ENCODE measurements at regions not wholly inside any gene's neighbourhood (a gene's known extent, or its start where the extent isn't known, plus 50 kb on each side); places are given as distances from the start of the nearest gene placed in this dataset.

GRCh38 chr4:126174627-126175026, 859.9 kb downstream of the FAT4 start:
- no peak for DNase-seq
- TF ChIP-seq CTCF (IDR thresholded peaks at IDR 0.05; ENCODE audit: low read depth, low read length): no peak
- no peaks in the 10 kb centered on the region for H3K9me3 ChIP-seq (ENCODE audit: severe bottlenecking)
- H3K36me3 ChIP-seq: no peaks in the 10 kb centered on the region
- H3K4me3 ChIP-seq (ENCODE audit: low read depth, low read length): no peak overlapping the region
- H3K27ac ChIP-seq: no peak overlapping the region
- H3K27me3 ChIP-seq (ENCODE audit: insufficient read depth, low read depth, severe bottlenecking): no peaks in the 10 kb centered on the region

- H3K27me3 ChIP-seq (ENCODE audit: insufficient read depth, low read depth, severe bottlenecking): no peaks in the 10 kb centered on the region
- H3K36me3 ChIP-seq: no peaks in the 10 kb centered on the region
- no peak for TF ChIP-seq CTCF (IDR thresholded peaks at IDR 0.05; ENCODE audit: low read depth, low read length)
- no peak for DNase-seq
- H3K9me3 ChIP-seq (ENCODE audit: severe bottlenecking): no peaks in the 10 kb centered on the region
- H3K27ac ChIP-seq: no peak overlapping the region
- H3K4me3 ChIP-seq (ENCODE audit: low read depth, low read length): no peak overlapping the region
These were observed 865.9 kb downstream of the FAT4 start for GRCh38 chr4:126180642-126181041.

DNA sequence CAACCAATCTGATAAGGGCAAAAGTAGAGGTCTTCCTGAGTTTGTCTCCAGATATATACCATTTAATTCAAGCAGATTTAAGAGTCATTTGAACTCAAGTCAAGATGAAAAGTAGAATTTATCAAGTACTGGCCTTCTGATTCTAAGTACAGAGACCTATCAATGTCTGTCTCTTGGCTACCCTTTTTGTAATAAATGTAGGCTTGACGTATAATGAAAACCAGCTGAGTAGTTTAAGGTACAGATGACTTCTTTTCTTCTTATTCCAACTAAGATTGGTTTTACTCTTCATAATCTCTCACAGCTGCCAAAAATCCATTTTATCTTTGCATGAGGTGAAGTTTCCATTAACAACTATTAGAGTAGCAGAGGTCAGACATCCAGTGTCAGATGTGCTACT, 867.6 kb downstream of the FAT4 start:
- no peaks in the 10 kb centered on the region for H3K36me3 ChIP-seq
- no peak overlapping the region for H3K4me3 ChIP-seq (ENCODE audit: low read depth, low read length)
- no peak for TF ChIP-seq CTCF (IDR thresholded peaks at IDR 0.05; ENCODE audit: low read depth, low read length)
- no peak overlapping the region for H3K27ac ChIP-seq
- no peak for DNase-seq
- H3K27me3 ChIP-seq (ENCODE audit: insufficient read depth, low read depth, severe bottlenecking): no peaks in the 10 kb centered on the region
- H3K9me3 ChIP-seq (ENCODE audit: severe bottlenecking): no peaks in the 10 kb centered on the region

DNA sequence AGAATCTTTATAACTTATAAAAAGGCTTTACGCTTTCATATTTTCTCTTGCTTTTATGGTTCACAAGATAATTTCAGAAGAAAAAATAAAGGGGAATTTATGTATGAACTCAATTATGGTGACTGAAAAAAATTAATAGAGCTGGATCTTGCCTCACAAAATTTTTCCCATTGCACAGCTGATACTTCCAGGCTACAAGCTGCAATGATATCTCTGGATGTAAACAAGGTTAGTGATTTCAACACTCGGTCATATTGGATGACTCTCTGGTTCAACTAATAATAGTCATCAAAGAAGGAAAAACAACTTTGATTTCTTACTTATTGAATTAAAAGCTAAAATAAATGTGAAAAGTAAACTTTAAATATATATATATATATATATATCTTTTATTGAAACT, 868.0 kb downstream of the FAT4 start:
- no peaks in the 10 kb centered on the region for H3K9me3 ChIP-seq (ENCODE audit: severe bottlenecking)
- H3K36me3 ChIP-seq: no peaks in the 10 kb centered on the region
- DNase-seq: no peak
- no peaks in the 10 kb centered on the region for H3K27me3 ChIP-seq (ENCODE audit: insufficient read depth, low read depth, severe bottlenecking)
- no peak overlapping the region for H3K27ac ChIP-seq
- no peak for TF ChIP-seq CTCF (IDR thresholded peaks at IDR 0.05; ENCODE audit: low read depth, low read length)
- no peak overlapping the region for H3K4me3 ChIP-seq (ENCODE audit: low read depth, low read length)

DNA sequence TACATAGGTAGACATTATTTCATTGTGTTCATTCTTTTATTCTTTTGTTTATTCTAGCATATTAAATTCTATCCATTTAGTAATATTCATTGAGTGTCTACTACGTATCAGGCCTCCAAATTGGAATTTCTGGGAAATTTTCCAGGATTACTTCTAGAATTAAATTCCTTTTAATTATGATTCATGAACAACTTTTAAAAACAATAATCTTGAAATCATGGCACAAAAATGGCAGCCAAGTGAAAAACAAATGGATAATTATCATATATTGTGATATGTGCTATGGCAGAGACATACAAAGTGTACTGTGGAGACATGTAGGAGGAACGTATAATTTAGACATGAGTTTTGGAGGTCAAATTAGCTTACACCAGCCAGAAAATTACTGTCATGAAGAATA, 868.5 kb downstream of the FAT4 start:
- H3K4me3 ChIP-seq (ENCODE audit: low read depth, low read length): no peak overlapping the region
- H3K27ac ChIP-seq: no peak overlapping the region
- no peak for TF ChIP-seq CTCF (IDR thresholded peaks at IDR 0.05; ENCODE audit: low read depth, low read length)
- H3K36me3 ChIP-seq: no peaks in the 10 kb centered on the region
- no peaks in the 10 kb centered on the region for H3K27me3 ChIP-seq (ENCODE audit: insufficient read depth, low read depth, severe bottlenecking)
- DNase-seq: no peak
- no peaks in the 10 kb centered on the region for H3K9me3 ChIP-seq (ENCODE audit: severe bottlenecking)

DNA sequence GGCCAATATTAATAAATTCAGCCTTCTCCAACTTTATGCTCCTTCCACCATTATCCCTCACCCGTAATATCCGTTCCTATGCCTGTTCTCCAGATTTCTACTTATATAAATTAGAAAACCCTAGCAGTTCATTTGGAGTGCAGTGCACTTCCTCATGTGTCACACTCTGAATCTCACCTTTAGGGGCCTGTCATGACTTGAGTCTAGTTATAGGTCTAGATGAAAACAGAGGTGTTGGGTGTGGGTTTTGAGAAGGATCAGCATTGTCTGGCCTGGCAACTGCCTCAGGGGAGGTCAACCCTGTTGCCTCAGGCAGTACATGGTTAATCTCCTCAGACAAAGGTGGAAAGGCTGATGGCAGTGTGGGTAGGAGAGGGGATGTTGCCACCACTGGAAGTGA, 876.8 kb downstream of the FAT4 start:
- no peak for TF ChIP-seq CTCF (IDR thresholded peaks at IDR 0.05; ENCODE audit: low read depth, low read length)
- Histone ChIP-seq H3K27me3 (ENCODE audit: insufficient read depth, low read depth, severe bottlenecking) (no peaks in the 10 kb centered on the region), H3K36me3 (no peaks in the 10 kb centered on the region), H3K27ac (no peak overlapping the region), H3K4me3 (ENCODE audit: low read depth, low read length) (no peak overlapping the region), H3K9me3 (ENCODE audit: severe bottlenecking) (no peaks in the 10 kb centered on the region)
- DNase-seq: no peak
